Erythroblast (primary cell): ENCODE measurements at regions not wholly inside any gene's neighbourhood (a gene's known extent, or its start where the extent isn't known, plus 50 kb on each side); places are given as distances from the start of the nearest gene placed in this dataset.

Experiments used
- GATA1 ChIP-seq: IDR thresholded peaks from 2 replicates; pipeline ENCODE4 v1.6.1; 2011; ENCODE audit warnings: low read depth, mild to moderate bottlenecking, control low read depth, low read length, moderate library complexity
- POLR2A ChIP-seq: IDR thresholded peaks from 2 replicates; pipeline ENCODE4 v1.6.1; 2011; ENCODE audit warnings: mild to moderate bottlenecking, low read length

GRCh38 chr16:50495673-50496072 is 52.5 kb upstream of the NKD1 start:
- TF ChIP-seq POLR2A (no peak), GATA1 (no peak)
